HFF-Myc (cell line): ENCODE measurements at regions not wholly inside any gene's neighbourhood (a gene's known extent, or its start where the extent isn't known, plus 50 kb on each side); places are given as distances from the start of the nearest gene placed in this dataset.
"Not testable (repeated sequence)": the region's sequence is repeated elsewhere in the genome, so short reads cannot be mapped to it uniquely, and the experiment has no call there.

Experiments
- DNase-seq: peaks from one replicate; pipeline ENCODE4 v3.0.0-alpha.2; 2011; ENCODE audit warnings: low read depth; ENCODE audit errors: extremely low read depth
- H3K4me3 ChIP-seq: replicated peaks from 2 replicates; pipeline ENCODE4 v1.5.1; 2011; ENCODE audit warnings: low read depth, mild to moderate bottlenecking, control low read depth, low read length
- TF ChIP-seq, protein P1 (sequence below): IDR thresholded peaks from 2 replicates; pipeline ENCODE4 v1.5.1; 2012; ENCODE audit warnings: mild to moderate bottlenecking, low read depth, low read length, control low read depth; ENCODE audit errors: missing control alignments

DNA sequence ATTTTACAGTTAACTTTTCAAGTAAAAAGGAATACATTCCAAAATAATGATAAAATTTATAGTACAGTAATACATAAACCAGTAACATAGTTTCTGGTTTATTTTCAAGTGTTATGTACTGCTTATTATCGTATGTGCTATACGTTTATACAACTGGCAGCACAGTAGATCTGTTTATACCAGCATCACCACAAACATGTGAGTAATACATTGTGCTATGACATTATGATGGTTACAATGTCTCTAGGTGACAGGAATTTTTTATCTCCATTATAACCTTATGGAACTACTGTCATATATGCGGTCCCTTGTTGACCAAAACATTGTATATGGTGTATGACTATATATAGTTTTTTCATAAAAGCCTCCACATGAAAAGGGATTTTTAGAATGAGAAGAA is 256.9 kb downstream of the ANKRD50 start:
- TF ChIP-seq, protein P1, sequence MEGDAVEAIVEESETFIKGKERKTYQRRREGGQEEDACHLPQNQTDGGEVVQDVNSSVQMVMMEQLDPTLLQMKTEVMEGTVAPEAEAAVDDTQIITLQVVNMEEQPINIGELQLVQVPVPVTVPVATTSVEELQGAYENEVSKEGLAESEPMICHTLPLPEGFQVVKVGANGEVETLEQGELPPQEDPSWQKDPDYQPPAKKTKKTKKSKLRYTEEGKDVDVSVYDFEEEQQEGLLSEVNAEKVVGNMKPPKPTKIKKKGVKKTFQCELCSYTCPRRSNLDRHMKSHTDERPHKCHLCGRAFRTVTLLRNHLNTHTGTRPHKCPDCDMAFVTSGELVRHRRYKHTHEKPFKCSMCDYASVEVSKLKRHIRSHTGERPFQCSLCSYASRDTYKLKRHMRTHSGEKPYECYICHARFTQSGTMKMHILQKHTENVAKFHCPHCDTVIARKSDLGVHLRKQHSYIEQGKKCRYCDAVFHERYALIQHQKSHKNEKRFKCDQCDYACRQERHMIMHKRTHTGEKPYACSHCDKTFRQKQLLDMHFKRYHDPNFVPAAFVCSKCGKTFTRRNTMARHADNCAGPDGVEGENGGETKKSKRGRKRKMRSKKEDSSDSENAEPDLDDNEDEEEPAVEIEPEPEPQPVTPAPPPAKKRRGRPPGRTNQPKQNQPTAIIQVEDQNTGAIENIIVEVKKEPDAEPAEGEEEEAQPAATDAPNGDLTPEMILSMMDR: no peak
- H3K4me3 ChIP-seq: no peak overlapping the region
- DNase-seq: no peak

DNA sequence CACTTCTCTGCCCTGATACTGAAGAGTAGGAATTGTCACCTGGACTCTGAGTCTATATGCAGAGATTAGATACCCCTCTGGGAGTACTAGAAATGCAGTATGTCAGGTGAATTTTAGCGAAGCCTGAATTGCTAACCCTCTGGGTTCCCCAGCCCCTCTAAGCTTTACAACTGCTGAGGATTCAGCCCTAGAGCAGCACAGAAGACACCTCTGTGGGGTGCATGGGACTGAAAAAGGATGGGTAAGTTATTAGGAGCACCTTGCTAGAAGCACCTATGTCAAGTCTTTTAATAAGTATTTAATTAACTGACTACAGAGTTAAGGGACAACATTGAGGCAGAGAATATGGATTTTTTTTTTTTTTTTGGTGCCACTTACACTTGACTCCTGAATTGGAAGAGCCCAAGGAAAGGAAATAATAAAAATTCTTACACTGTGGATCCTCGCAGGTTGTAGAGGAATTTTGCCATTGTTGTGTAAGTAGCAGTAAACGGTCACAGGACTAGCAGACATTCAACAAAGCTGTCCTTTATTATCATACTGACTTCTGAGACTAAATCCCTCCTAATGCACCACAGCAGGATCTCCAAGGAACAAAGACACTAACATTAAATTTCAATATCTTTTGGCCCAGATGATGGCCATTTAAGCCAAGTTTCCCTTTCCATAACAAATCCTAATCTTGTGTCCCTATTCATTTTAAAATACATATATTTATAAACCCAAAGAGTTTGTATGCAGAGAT is 253.2 kb downstream of the ANKRD50 start:
- no peak for DNase-seq
- TF ChIP-seq, protein P1: no peak

DNA sequence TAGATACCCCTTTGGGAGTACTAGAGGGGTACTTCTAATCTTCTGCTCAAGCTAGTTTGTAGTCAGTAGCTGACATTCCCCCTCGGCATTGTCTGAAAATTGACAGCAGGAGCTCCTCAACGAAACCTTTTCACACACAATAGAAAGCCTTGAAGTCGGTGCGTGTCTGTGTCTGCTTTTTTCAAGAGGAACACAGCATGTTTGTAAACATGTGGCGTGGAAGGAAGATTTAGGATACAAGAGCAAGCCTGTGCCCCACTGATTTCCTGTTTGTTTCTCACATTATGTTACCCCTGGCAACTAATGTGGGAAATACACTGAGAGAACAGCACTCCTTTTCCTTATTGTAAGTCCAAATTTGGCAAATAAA is 252.6 kb downstream of the ANKRD50 start:
- DNase-seq: peak; percentile 17
- no peak overlapping the region for H3K4me3 ChIP-seq
- TF ChIP-seq, protein P1: no peak

More for the DNA sequence above, 253.2 kb downstream of the ANKRD50 start:
- no peak overlapping the region for H3K4me3 ChIP-seq

DNA sequence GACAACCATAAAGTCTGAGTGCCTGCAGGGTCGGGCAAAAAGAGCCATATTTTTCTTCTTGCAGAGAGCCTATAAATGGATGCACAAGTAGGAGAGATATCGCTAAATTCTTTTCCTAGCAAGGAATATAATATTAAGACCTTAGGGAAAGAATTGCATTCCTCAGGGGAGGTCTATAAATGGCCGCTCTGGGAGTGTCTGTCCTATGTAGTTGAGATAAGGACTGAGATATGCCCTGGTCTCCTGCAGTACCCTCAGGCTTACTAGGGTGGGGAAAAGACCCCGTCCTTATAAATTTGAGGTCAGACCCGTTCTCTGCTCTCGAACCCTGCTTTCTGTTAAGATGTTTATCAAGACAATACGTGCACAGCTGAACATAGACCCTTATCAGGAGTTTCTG is 250.9 kb downstream of the ANKRD50 start:
- DNase-seq, H3K4me3 ChIP-seq: not testable (repeated sequence)

DNA sequence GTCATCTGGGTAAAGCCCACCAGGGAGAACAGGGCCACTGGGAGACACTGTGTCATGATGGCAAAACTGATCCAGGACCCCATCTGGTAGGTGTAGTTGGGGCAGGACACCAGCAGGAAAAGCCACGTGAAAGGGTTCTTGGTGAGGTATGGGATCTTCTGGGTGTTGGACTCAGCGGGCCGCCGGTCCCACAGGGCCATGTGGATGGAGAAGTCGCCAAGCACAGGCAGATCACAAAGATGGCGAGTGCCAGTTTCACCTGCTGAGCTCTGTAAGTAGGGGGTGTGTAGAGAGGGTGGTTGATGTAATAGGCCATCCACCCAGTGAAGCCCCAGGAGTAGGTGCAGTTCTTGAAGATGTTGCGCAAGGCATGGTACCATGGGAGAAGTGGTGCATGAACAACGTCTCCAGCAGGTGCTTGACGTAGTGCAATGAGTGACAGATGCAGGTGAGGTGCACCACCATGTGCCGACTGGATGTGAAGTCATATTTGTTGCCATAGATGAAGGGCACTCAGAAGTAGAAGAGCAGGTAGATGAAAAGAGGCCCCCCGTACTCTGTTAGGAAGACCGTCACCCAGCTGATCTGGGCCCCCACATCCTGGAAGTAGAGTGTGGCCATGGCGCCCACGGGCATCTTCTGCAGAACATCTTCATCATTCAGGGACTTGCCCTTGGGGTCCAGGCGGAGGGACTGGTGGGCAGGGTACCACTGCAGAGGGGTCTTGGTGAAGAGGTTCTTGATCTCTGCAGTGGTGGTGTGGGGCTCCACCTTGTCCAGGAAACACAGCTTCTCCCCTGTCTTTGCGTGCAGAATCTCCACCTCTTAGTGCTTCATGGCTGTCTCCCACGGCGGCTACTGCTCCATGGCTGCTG is 249.3 kb downstream of the ANKRD50 start:
- no peak overlapping the region for H3K4me3 ChIP-seq
- TF ChIP-seq, protein P1: no peak
- DNase-seq: no peak

DNA sequence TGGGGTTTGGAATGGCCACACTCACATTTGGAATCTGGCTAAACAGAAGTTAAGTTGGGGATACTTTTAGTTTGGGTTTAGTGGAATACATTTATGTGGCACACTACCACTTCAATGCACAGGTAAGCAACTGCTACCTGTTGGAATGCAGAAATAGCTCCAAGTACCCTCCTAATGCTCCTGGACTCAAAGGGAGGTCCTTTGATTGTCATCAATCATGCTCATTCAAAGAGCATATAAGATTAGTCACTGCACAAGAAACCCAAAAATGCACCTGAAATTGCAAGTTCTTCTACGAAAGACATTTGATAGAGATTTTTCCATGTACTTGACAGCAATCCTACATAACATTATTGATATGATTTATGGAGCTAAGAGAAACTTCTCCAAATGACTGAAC is 247.7 kb downstream of the ANKRD50 start:
- DNase-seq: no peak
- no peak overlapping the region for H3K4me3 ChIP-seq
- TF ChIP-seq, protein P1: no peak

DNA sequence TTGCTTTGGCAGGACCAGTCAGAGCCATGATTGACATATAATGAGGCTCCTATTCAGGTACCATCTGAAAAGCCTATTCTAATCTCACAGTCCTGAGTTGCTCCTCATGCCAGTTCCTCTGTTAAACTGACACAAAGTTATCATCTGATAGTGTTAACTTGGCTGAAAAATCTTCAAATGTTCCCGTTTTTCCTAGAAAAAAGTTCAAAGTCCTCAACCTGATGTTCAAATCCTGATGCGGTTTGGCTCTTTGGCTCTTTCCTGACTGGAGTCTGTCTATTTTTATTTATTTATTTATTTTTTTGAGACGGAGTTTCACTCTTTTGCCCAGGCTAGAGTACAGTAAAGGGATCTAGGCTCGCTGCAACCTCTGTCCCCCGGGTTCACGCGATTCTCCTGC is 244.2 kb downstream of the ANKRD50 start:
- DNase-seq: no peak
- TF ChIP-seq, protein P1: no peak
- H3K4me3 ChIP-seq: no peak overlapping the region
